ENCODE measurements at regions not wholly inside any gene's neighbourhood (a gene's known extent, or its start where the extent isn't known, plus 50 kb on each side); places are given as distances from the start of the nearest gene placed in this dataset.
"Not testable (repeated sequence)": the region's sequence is repeated elsewhere in the genome, so short reads cannot be mapped to it uniquely, and the experiment has no call there.

DNA sequence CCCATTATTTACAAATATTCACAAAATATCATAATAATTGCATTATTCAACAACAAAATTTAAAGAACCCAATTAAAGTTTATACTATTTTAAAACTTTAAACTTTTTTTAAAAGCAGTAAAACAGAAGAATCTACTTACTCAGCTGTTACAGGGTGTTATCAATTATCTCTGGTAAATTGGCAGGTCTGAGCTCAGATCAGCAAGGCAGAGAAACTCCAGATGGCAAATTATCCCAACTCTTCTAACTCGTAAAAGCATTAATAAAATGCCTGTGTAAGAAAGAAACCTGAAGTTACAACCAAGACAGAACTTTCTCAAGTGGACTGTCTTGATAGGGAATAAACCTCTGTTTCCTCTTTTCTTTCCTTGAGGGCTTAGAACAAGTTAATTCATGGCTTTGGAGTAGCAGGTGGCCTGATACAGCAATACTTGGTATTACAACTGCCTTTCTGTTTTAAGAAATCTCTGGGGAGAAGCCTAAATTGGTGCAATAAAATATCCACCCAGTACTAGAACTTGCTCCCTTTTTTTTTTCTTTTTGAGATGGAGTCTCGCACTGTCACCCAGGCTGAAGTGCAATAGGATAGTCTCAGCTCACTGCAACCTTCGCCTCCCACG lies 275.3 kb upstream of the MKLN1 start:
- Histone ChIP-seq H3K9ac (ENCODE audit: low read depth, low read length) (no peak overlapping the region), H3K9me3 (ENCODE audit: control insufficient read depth, insufficient read depth, low read length) (no peaks in the 10 kb centered on the region), H3K4me3 (ENCODE audit: low read depth, low read length) (no peak overlapping the region), H3K27me3 (ENCODE audit: control insufficient read depth, insufficient read depth, low read length) (no peaks in the 10 kb centered on the region), H3K36me3 (ENCODE audit: control insufficient read depth, insufficient read depth, low read length) (no peaks in the 10 kb centered on the region), H3K4me1 (ENCODE audit: control insufficient read depth, insufficient read depth, low read length) (peaks cover 2% of the 10 kb centered on the region)

DNA sequence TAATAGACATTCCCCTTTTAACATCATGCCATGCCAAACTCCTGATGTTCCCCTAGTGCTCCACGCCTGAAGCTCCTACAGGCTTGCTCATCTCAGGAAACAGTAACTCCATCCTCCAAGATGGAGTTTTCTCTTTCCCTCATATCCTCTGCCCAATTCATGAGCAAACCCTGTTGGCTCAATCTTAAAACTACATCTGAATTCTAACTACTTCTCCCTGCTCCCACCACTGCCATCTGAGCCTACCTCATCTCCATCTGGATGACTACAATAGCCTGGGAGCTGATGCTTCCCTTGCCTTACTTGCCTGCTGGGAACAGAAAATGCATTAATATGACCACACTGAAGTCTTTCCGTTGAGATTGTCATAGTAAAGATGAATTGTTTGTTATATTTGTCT lies 271.7 kb upstream of the MKLN1 start:
- H3K36me3 ChIP-seq (ENCODE audit: control insufficient read depth, insufficient read depth, low read length) = no peaks in the 10 kb centered on the region
- H3K4me1 ChIP-seq (ENCODE audit: control insufficient read depth, insufficient read depth, low read length) = peaks cover 2% of the 10 kb centered on the region
- H3K27me3 ChIP-seq (ENCODE audit: control insufficient read depth, insufficient read depth, low read length) = no peaks in the 10 kb centered on the region
- no peak overlapping the region for H3K9ac ChIP-seq (ENCODE audit: low read depth, low read length)
- H3K4me3 ChIP-seq (ENCODE audit: low read depth, low read length) = no peak overlapping the region
- no peaks in the 10 kb centered on the region for H3K9me3 ChIP-seq (ENCODE audit: control insufficient read depth, insufficient read depth, low read length)

DNA sequence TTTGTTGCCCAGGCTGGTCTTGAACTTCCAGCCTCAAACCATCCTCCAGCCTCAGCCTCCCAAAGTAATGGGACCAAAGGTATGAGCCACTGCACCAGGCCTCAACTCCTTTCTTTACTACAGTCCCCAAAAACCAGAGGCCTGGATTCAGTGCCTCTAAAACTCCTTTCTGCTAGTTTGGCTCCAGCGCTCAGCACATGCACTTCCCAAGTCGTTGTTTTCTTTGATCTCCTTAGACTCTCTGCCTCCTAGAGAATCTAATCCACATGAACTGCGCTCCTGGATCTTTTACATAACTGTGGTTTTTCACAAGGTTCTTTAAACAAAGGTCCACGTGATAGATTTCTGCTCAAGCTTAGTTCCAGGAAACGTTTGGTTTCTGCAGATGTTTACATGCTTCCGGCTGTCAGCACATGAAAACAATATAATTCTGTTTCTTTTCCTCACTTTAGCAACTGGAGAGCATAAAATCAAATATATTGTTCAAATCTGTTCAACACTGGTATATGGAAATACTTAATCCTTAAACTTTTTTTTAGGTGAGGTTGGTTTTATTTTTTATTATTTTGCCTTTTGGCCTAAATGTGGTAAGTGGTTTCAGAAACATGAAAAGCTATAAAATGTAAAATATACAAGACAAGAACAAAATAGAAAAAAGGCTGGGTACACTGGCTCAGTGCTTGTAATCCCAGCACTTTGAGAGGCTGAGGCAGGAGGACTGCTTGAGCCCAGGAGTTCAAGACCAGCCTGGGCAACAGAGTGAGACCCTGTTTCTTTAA lies 270.5 kb upstream of the MKLN1 start:
- no peaks in the 10 kb centered on the region for H3K27me3 ChIP-seq (ENCODE audit: control insufficient read depth, insufficient read depth, low read length)
- H3K36me3 ChIP-seq (ENCODE audit: control insufficient read depth, insufficient read depth, low read length) = peaks cover 2% of the 10 kb centered on the region
- no peak overlapping the region for H3K4me3 ChIP-seq (ENCODE audit: low read depth, low read length)
- no peaks in the 10 kb centered on the region for H3K9me3 ChIP-seq (ENCODE audit: control insufficient read depth, insufficient read depth, low read length)
- H3K4me1 ChIP-seq (ENCODE audit: control insufficient read depth, insufficient read depth, low read length) = peaks cover 2% of the 10 kb centered on the region
- no peak overlapping the region for H3K9ac ChIP-seq (ENCODE audit: low read depth, low read length)

DNA sequence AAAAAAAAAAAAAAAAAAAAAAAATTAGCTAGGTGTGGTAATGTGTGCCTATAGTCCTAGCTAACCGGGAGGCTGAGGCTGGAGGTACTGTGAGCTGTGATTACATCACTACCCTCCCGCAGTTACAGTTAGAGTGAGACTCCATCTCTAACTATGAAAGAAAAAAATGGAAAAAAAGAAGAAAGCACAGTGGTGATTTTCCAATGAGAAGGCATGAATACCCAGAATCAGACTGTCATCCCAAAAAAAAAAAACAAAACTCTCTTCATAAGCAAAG lies 269.9 kb upstream of the MKLN1 start:
- H3K4me3 ChIP-seq (ENCODE audit: low read depth, low read length) = no peak overlapping the region
- H3K9ac ChIP-seq (ENCODE audit: low read depth, low read length) = no peak overlapping the region
- H3K27me3 ChIP-seq (ENCODE audit: control insufficient read depth, insufficient read depth, low read length) = no peaks in the 10 kb centered on the region
- peaks cover 2% of the 10 kb centered on the region for H3K36me3 ChIP-seq (ENCODE audit: control insufficient read depth, insufficient read depth, low read length)
- peaks cover 2% of the 10 kb centered on the region for H3K4me1 ChIP-seq (ENCODE audit: control insufficient read depth, insufficient read depth, low read length)
- H3K9me3 ChIP-seq (ENCODE audit: control insufficient read depth, insufficient read depth, low read length) = no peaks in the 10 kb centered on the region

DNA sequence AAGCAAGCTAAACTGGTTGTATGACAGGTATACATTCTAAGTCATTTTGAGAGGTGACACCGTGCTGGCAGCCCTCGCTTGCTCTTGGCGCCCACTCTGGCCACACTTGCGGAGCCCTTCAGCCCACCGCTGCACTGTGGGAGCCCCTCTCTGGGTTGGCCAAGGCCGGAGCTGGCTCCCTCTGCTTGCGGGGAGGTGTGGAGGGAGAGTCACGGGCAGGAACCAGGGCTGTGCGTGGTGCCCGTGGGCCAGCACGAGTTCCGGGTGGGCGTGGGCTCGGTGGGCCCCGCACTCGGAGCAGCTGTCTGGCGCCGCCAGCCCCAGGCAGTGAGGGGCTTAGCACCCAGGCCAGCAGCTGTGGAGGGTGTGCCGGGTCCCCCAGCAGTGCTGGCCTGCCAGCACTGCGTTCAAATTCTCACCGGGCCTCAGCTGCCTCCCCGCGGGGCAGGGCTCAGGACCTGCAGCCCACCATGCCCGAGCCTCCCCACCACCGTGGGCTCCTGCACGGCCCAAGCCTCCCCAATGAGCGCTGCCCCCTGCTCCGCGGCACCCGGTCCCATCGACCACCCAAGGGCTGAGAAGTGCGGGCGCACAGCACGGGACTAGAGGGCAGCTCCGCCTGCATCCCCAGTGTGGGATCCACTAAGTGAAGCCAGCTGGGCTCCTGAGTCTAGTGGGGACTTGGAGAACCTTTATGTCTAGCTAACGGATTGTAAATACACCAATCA lies 269.0 kb upstream of the MKLN1 start:
- H3K9me3 ChIP-seq (ENCODE audit: control insufficient read depth, insufficient read depth, low read length); H3K9ac ChIP-seq (ENCODE audit: low read depth, low read length); H3K4me1 ChIP-seq (ENCODE audit: control insufficient read depth, insufficient read depth, low read length); H3K36me3 ChIP-seq (ENCODE audit: control insufficient read depth, insufficient read depth, low read length); H3K27me3 ChIP-seq (ENCODE audit: control insufficient read depth, insufficient read depth, low read length); H3K4me3 ChIP-seq (ENCODE audit: low read depth, low read length): not testable (repeated sequence)

DNA sequence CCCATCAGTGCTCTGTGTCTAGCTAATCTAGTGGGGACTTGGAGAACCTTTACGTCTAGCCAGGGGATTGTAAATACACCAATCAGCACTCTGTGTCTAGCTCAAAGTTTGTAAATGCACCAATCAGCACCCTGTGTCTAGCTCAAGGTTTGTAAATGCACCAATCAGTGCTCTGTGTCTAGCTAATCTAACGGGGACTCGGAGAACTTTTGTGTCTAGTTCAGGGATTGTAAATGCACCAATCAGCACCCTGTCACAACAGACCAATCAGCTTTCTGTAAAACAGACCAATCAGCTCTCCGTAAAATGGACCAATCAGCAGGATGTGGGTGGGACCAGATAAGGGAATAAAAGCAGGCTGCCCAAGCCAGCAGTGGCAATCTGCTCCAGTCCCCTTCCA lies 268.3 kb upstream of the MKLN1 start:
- not testable (repeated sequence) for H3K27me3 ChIP-seq (ENCODE audit: control insufficient read depth, insufficient read depth, low read length); H3K9ac ChIP-seq (ENCODE audit: low read depth, low read length); H3K36me3 ChIP-seq (ENCODE audit: control insufficient read depth, insufficient read depth, low read length); H3K4me3 ChIP-seq (ENCODE audit: low read depth, low read length); H3K4me1 ChIP-seq (ENCODE audit: control insufficient read depth, insufficient read depth, low read length); H3K9me3 ChIP-seq (ENCODE audit: control insufficient read depth, insufficient read depth, low read length)

DNA sequence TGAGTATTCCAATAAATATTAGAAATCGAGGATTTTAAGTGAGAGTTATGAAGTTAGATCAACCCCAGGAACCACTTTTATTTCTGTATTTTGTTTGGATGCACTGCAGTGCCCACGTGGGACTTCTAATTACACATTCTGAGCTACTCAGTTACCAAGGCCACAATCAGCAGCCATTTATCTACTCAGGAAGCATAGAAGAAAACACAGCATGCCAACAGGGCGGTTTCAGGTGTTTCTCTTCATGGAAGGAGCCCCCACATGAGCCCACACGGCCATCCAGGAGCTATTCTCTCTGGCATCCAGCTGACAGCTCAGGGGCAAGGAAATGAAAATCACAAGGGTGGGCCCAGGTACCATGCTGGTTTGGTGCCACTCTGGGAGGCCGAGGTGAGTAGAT lies 266.5 kb upstream of the MKLN1 start:
- no peaks in the 10 kb centered on the region for H3K9me3 ChIP-seq (ENCODE audit: control insufficient read depth, insufficient read depth, low read length)

DNA sequence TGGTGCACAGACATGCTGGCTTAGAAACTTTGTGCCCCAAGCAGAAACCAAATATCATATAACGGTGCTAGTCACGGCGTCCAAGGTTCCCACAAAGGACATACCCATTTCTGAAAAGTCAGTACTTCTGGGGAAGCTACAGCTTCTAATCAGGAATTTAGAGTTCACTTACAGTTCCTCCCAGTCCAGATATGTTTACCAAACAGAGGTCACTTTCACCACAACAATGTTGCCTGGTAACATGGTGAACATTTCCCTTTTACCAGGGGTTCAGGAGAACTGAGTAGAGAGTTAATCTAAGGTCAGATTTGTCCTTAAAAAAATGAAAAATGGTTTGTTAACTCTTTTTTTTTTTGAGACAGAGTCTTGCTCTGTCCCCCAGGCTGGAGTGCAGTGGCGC lies 265.9 kb upstream of the MKLN1 start:
- Histone ChIP-seq H3K4me3 (ENCODE audit: low read depth, low read length) (no peak overlapping the region), H3K36me3 (ENCODE audit: control insufficient read depth, insufficient read depth, low read length) (peaks cover 2% of the 10 kb centered on the region), H3K9me3 (ENCODE audit: control insufficient read depth, insufficient read depth, low read length) (no peaks in the 10 kb centered on the region), H3K4me1 (ENCODE audit: control insufficient read depth, insufficient read depth, low read length) (no peaks in the 10 kb centered on the region), H3K9ac (ENCODE audit: low read depth, low read length) (no peak overlapping the region), H3K27me3 (ENCODE audit: control insufficient read depth, insufficient read depth, low read length) (no peaks in the 10 kb centered on the region)

More for the DNA sequence above, 266.5 kb upstream of the MKLN1 start:
- H3K4me1 ChIP-seq (ENCODE audit: control insufficient read depth, insufficient read depth, low read length) = peaks cover under 1% of the 10 kb centered on the region
- H3K9ac ChIP-seq (ENCODE audit: low read depth, low read length) = no peak overlapping the region
- peaks cover 2% of the 10 kb centered on the region for H3K36me3 ChIP-seq (ENCODE audit: control insufficient read depth, insufficient read depth, low read length)
- H3K4me3 ChIP-seq (ENCODE audit: low read depth, low read length) = no peak overlapping the region
- H3K27me3 ChIP-seq (ENCODE audit: control insufficient read depth, insufficient read depth, low read length) = no peaks in the 10 kb centered on the region

DNA sequence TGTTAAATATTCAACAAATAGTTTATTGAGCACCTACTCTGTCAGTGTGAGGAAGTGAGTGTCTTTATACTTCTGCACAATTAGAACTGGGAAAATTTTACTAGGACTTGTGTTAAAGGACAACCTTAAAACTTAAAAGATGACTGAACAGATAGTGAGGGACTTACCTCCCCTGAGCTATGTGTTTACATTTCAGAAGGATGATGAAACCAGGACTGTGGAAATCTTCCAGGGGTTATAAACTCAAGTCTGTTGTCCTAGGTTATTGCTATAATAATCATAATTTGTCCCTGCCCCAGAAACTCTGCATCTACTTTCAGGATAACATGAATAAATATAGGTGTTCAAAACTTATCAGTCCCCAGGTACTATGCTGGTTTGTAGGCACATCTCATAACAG lies 261.0 kb upstream of the MKLN1 start:
- no peak overlapping the region for H3K9ac ChIP-seq (ENCODE audit: low read depth, low read length)
- no peaks in the 10 kb centered on the region for H3K27me3 ChIP-seq (ENCODE audit: control insufficient read depth, insufficient read depth, low read length)
- no peak overlapping the region for H3K4me3 ChIP-seq (ENCODE audit: low read depth, low read length)
- no peaks in the 10 kb centered on the region for H3K9me3 ChIP-seq (ENCODE audit: control insufficient read depth, insufficient read depth, low read length)
- no peaks in the 10 kb centered on the region for H3K4me1 ChIP-seq (ENCODE audit: control insufficient read depth, insufficient read depth, low read length)
- no peaks in the 10 kb centered on the region for H3K36me3 ChIP-seq (ENCODE audit: control insufficient read depth, insufficient read depth, low read length)

DNA sequence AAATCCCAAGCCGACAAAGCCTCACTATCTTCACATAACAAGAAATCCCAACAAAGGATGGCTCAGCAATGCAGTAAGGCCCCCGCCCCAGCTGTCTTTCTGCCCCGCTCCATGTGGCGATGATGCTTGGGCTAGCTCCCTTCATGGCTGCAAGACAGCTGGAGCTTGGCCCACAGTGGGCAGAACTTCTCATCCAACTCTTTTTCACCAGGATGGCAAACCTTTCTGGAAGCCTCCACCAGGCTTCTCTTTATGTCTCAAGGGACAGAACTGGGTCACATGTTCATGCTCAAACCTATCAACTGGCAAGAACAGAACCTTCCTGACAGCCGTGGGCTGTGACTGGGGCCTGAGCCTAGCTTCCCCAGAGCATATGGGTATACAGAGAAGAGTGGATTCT lies 260.5 kb upstream of the MKLN1 start:
- Histone ChIP-seq H3K4me1 (ENCODE audit: control insufficient read depth, insufficient read depth, low read length) (no peaks in the 10 kb centered on the region), H3K36me3 (ENCODE audit: control insufficient read depth, insufficient read depth, low read length) (no peaks in the 10 kb centered on the region), H3K27me3 (ENCODE audit: control insufficient read depth, insufficient read depth, low read length) (no peaks in the 10 kb centered on the region), H3K9me3 (ENCODE audit: control insufficient read depth, insufficient read depth, low read length) (no peaks in the 10 kb centered on the region), H3K9ac (ENCODE audit: low read depth, low read length) (no peak overlapping the region), H3K4me3 (ENCODE audit: low read depth, low read length) (no peak overlapping the region)

DNA sequence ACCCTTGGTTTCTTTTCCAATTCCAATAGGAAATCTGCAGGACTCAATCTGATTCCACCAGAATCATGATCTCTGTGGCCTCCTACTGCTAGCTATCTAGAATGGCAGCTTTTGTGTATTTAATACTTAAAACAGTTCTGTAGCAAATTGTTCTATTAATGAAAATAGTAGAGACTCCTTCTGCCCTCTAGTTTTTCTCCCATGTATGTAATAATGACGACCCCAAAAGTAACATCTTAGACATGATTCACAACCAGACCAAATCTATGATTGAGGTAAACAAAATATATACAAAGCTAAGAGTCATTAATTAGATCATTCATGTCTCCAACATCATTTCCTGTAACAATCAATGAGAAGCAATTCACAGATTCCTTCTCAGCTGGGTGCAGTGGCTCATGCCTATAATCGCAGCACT lies 259.1 kb upstream of the MKLN1 start:
- Histone ChIP-seq H3K4me1 (ENCODE audit: control insufficient read depth, insufficient read depth, low read length) (peaks cover 4% of the 10 kb centered on the region), H3K4me3 (ENCODE audit: low read depth, low read length) (no peak overlapping the region), H3K9me3 (ENCODE audit: control insufficient read depth, insufficient read depth, low read length) (no peaks in the 10 kb centered on the region), H3K36me3 (ENCODE audit: control insufficient read depth, insufficient read depth, low read length) (no peaks in the 10 kb centered on the region), H3K9ac (ENCODE audit: low read depth, low read length) (no peak overlapping the region), H3K27me3 (ENCODE audit: control insufficient read depth, insufficient read depth, low read length) (no peaks in the 10 kb centered on the region)

All from iPS-15b (cell line).